Neural cell (in vitro differentiated cells): ENCODE measurements at regions not wholly inside any gene's neighbourhood (a gene's known extent, or its start where the extent isn't known, plus 50 kb on each side); places are given as distances from the start of the nearest gene placed in this dataset.

ENCODE experiments used
- H2AFZ ChIP-seq: fragments of 200-600, 300-800 bp; sonication (generic), shearing (Covaris generic); 2 replicates; pipeline ENCODE4 v1.6.0; 2014; ENCODE audit warnings: low read depth, mild to moderate bottlenecking, antibody characterized with exemption, low read length, moderate library complexity
- H3F3A ChIP-seq: fragments of 200-600 bp; shearing (Covaris generic); 2 replicates; pipeline ENCODE4 v1.6.1; 2016; ENCODE audit warnings: mild to moderate bottlenecking, moderate library complexity, mixed read lengths, antibody characterized with exemption, low read length; ENCODE audit not compliant: insufficient read depth, poor library complexity, severe bottlenecking
- H3K27ac ChIP-seq: fragments of 200-600, 300-800 bp; sonication (generic), shearing (Covaris generic); 2 replicates; pipeline ENCODE4 v1.5.1; 2014; ENCODE audit warnings: mild to moderate bottlenecking, low read length, moderate library complexity
- H3K27me3 ChIP-seq: fragments of 300-800, 200-600 bp; sonication (generic), shearing (Covaris generic); 2 replicates; pipeline ENCODE4 v1.6.0; 2014; ENCODE audit warnings: mild to moderate bottlenecking, low read depth, low read length, moderate library complexity; ENCODE audit not compliant: insufficient read depth
- H3K36me3 ChIP-seq: fragments of 300-800, 200-600 bp; sonication (generic), shearing (Covaris generic); 2 replicates; pipeline ENCODE4 v1.5.1; 2014; ENCODE audit warnings: mild to moderate bottlenecking, antibody characterized with exemption, low read length, moderate library complexity; ENCODE audit not compliant: insufficient read depth
- H3K4me2 ChIP-seq: fragments of 300-800, 200-600 bp; sonication (generic), shearing (Covaris generic); 2 replicates; pipeline ENCODE4 v1.6.0; 2014; ENCODE audit warnings: mild to moderate bottlenecking, low read length
- H3K4me3 ChIP-seq: fragments of 300-800, 200-600 bp; sonication (generic), shearing (Covaris generic); 2 replicates; pipeline ENCODE4 v1.5.1; 2014; ENCODE audit warnings: mild to moderate bottlenecking, low read length, moderate library complexity
- H3K79me2 ChIP-seq: fragments of 200-600 bp; shearing (Covaris generic); replicated peaks from 2 replicates; pipeline ENCODE4 v1.6.0; 2014; ENCODE audit warnings: mild to moderate bottlenecking, low read length, moderate library complexity; ENCODE audit not compliant: insufficient read depth
- H3K9ac ChIP-seq: fragments of 300-800, 200-600 bp; sonication (generic), shearing (Covaris generic); 2 replicates; pipeline ENCODE4 v1.6.1; 2016; ENCODE audit warnings: mild to moderate bottlenecking, low read length, mixed read lengths
- H3K9me2 ChIP-seq: fragments of 200-600 bp; shearing (Covaris generic); 2 replicates; pipeline ENCODE4 v1.6.1; 2016; ENCODE audit warnings: mild to moderate bottlenecking, low read length, mixed read lengths; ENCODE audit not compliant: insufficient read depth
- H3K9me3 ChIP-seq: fragments of 200-600, 300-800 bp; sonication (generic), shearing (Covaris generic); 2 replicates; pipeline ENCODE4 v1.6.1; 2016; ENCODE audit warnings: mild to moderate bottlenecking, mixed run types, low read length, moderate library complexity, mixed read lengths
- H4K20me1 ChIP-seq: fragments of 200-600 bp; shearing (Covaris generic); 2 replicates; pipeline ENCODE4 v1.6.1; 2016; ENCODE audit warnings: mild to moderate bottlenecking, mixed run types; ENCODE audit not compliant: insufficient read depth
- EP300 ChIP-seq: fragments of 450-650 bp; conservative IDR thresholded peaks from 2 replicates; pipeline ENCODE4 v1.6.1; 2014; ENCODE audit warnings: antibody characterized with exemption, mild to moderate bottlenecking, moderate library complexity; ENCODE audit not compliant: poor library complexity, severe bottlenecking
- EZH2 ChIP-seq: fragments of 200-600, 300-800 bp; shearing (Covaris generic), sonication (generic); IDR thresholded peaks from 2 replicates; pipeline ENCODE4 v1.6.1; 2014; ENCODE audit warnings: antibody characterized with exemption, low read length, borderline replicate concordance, mild to moderate bottlenecking; ENCODE audit not compliant: insufficient read depth, poor library complexity, severe bottlenecking
- MXI1 ChIP-seq: fragments of 450-650 bp; conservative IDR thresholded peaks from 2 replicates; pipeline ENCODE4 v1.6.1; 2014; ENCODE audit warnings: antibody characterized with exemption, mild to moderate bottlenecking; ENCODE audit not compliant: poor library complexity, severe bottlenecking
- POLR2AphosphoS5 ChIP-seq: IDR thresholded peaks from 2 replicates; pipeline ENCODE4 v1.6.1; 2012
- RAD21 ChIP-seq: fragments of 450-650 bp; conservative IDR thresholded peaks from 2 replicates; pipeline ENCODE4 v1.6.1; 2014; ENCODE audit warnings: antibody characterized with exemption, mild to moderate bottlenecking, moderate library complexity
- SMC3 ChIP-seq: fragments of 450-650 bp; conservative IDR thresholded peaks from 2 replicates; pipeline ENCODE4 v1.6.1; 2014; ENCODE audit warnings: antibody characterized with exemption, mild to moderate bottlenecking, moderate library complexity; ENCODE audit not compliant: poor library complexity
- TAF1 ChIP-seq: IDR thresholded peaks from 2 replicates; pipeline ENCODE4 v1.6.1; 2012; ENCODE audit warnings: low read depth
- TF ChIP-seq, protein P1 (sequence below): IDR thresholded peaks from 2 replicates; pipeline ENCODE4 v1.6.1; 2012; ENCODE audit warnings: borderline replicate concordance
- TF ChIP-seq, protein P2 (sequence below): fragments of 450-650 bp; IDR thresholded peaks from 2 replicates; pipeline ENCODE4 v1.5.1; 2014; ENCODE audit warnings: antibody characterized with exemption, mild to moderate bottlenecking, moderate library complexity; ENCODE audit not compliant: poor library complexity, severe bottlenecking

DNA sequence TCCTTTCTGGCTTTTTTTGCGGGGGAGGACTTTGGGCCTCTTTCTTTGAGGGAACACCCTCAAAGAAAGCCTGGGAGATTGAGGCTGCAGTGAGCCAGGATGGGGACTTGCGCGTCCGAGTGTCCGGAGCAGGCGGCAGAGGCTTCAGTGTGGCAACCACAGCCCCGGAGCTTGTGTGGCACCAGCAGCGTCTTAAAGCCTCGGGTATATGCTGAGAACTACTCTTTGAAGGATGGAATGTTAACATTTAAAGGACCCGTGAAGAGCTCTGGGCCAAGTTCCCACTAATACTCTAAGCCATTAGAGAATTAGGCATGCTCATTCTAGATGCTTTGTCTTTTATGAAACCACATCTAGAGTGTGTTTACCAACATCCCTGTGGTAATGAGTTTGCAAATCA lies 168.2 kb downstream of the SEPTIN7 start:
- Histone ChIP-seq H3K4me2 (no peak overlapping the region), H4K20me1 (no peaks in the 10 kb centered on the region), H3K4me3 (no peak overlapping the region), H2AFZ (no peak overlapping the region), H3K9ac (no peak overlapping the region), H3K27ac (no peak overlapping the region), H3K27me3 (no peaks in the 10 kb centered on the region), H3K9me2 (no peaks in the 10 kb centered on the region), H3K36me3 (no peaks in the 10 kb centered on the region), H3F3A (no peaks in the 10 kb centered on the region), H3K9me3 (no peaks in the 10 kb centered on the region), H3K79me2 (no peaks in the 10 kb centered on the region)
- TF ChIP-seq, protein P1, sequence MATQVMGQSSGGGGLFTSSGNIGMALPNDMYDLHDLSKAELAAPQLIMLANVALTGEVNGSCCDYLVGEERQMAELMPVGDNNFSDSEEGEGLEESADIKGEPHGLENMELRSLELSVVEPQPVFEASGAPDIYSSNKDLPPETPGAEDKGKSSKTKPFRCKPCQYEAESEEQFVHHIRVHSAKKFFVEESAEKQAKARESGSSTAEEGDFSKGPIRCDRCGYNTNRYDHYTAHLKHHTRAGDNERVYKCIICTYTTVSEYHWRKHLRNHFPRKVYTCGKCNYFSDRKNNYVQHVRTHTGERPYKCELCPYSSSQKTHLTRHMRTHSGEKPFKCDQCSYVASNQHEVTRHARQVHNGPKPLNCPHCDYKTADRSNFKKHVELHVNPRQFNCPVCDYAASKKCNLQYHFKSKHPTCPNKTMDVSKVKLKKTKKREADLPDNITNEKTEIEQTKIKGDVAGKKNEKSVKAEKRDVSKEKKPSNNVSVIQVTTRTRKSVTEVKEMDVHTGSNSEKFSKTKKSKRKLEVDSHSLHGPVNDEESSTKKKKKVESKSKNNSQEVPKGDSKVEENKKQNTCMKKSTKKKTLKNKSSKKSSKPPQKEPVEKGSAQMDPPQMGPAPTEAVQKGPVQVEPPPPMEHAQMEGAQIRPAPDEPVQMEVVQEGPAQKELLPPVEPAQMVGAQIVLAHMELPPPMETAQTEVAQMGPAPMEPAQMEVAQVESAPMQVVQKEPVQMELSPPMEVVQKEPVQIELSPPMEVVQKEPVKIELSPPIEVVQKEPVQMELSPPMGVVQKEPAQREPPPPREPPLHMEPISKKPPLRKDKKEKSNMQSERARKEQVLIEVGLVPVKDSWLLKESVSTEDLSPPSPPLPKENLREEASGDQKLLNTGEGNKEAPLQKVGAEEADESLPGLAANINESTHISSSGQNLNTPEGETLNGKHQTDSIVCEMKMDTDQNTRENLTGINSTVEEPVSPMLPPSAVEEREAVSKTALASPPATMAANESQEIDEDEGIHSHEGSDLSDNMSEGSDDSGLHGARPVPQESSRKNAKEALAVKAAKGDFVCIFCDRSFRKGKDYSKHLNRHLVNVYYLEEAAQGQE = no peak
- TF ChIP-seq POLR2AphosphoS5 = no peak
- no peak for TF ChIP-seq RAD21
- TF ChIP-seq EP300 = no peak
- TF ChIP-seq EZH2 = no peak
- TF ChIP-seq, protein P2, sequence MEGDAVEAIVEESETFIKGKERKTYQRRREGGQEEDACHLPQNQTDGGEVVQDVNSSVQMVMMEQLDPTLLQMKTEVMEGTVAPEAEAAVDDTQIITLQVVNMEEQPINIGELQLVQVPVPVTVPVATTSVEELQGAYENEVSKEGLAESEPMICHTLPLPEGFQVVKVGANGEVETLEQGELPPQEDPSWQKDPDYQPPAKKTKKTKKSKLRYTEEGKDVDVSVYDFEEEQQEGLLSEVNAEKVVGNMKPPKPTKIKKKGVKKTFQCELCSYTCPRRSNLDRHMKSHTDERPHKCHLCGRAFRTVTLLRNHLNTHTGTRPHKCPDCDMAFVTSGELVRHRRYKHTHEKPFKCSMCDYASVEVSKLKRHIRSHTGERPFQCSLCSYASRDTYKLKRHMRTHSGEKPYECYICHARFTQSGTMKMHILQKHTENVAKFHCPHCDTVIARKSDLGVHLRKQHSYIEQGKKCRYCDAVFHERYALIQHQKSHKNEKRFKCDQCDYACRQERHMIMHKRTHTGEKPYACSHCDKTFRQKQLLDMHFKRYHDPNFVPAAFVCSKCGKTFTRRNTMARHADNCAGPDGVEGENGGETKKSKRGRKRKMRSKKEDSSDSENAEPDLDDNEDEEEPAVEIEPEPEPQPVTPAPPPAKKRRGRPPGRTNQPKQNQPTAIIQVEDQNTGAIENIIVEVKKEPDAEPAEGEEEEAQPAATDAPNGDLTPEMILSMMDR = no peak
- no peak for TF ChIP-seq SMC3
- TF ChIP-seq TAF1 = no peak
- TF ChIP-seq MXI1 = no peak

GRCh38 chr7:35970458-35970857 lies 169.6 kb downstream of the SEPTIN7 start:
- H4K20me1 ChIP-seq = no peaks in the 10 kb centered on the region
- H3K9me3 ChIP-seq = no peaks in the 10 kb centered on the region
- H3K27ac ChIP-seq = no peak overlapping the region
- no peaks in the 10 kb centered on the region for H3F3A ChIP-seq
- no peaks in the 10 kb centered on the region for H3K9me2 ChIP-seq
- H2AFZ ChIP-seq = no peak overlapping the region
- no peak overlapping the region for H3K9ac ChIP-seq
- no peaks in the 10 kb centered on the region for H3K36me3 ChIP-seq
- H3K27me3 ChIP-seq = no peaks in the 10 kb centered on the region
- TF ChIP-seq, protein P2 = no peak
- TF ChIP-seq TAF1 (no peak), POLR2AphosphoS5 (no peak), RAD21 (no peak), EP300 (no peak), MXI1 (no peak), SMC3 (no peak), EZH2 (no peak)
- TF ChIP-seq, protein P1 = no peak
- no peaks in the 10 kb centered on the region for H3K79me2 ChIP-seq
- H3K4me2 ChIP-seq = no peak overlapping the region
- no peak overlapping the region for H3K4me3 ChIP-seq
